NCI-H146 treated with DMSO at 0.1 percent for 48 hours (cell line): ENCODE measurements at regions not wholly inside any gene's neighbourhood (a gene's known extent, or its start where the extent isn't known, plus 50 kb on each side); places are given as distances from the start of the nearest gene placed in this dataset.
A peak's percentile ranks its signal among the peaks of the same experiment; 100 is the strongest.
"Not testable (repeated sequence)": the region's sequence is repeated elsewhere in the genome, so short reads cannot be mapped to it uniquely, and the experiment has no call there.

ENCODE experiments used
- DNase-seq: peaks from one replicate; lab custom pipeline; 2025; ENCODE audit not compliant: unreplicated experiment; lab: John Stamatoyannopoulos, UW

GRCh38 chr10:125554753-125555152 lies 128.2 kb downstream of the TEX36 start:
- DNase-seq, result no peak

- DNase-seq, result no peak
These were observed 128.8 kb downstream of the TEX36 start for GRCh38 chr10:125554016-125554703.

- DNase-seq, result no peak
These were observed 129.9 kb downstream of the TEX36 start for GRCh38 chr10:125553091-125553490.

GRCh38 chr10:125551247-125551646 lies 131.7 kb downstream of the TEX36 start:
- no peak for DNase-seq

- DNase-seq, result no peak
These were observed 132.6 kb downstream of the TEX36 start for GRCh38 chr10:125550362-125550761.

GRCh38 chr10:125549653-125550052 lies 133.3 kb downstream of the TEX36 start:
- no peak for DNase-seq

- DNase-seq, result no peak
These were observed 134.1 kb downstream of the TEX36 start for GRCh38 chr10:125548878-125549277.

GRCh38 chr10:125548356-125548755 lies 134.6 kb downstream of the TEX36 start:
- DNase-seq, result no peak

GRCh38 chr10:125547010-125547650 lies 135.8 kb downstream of the TEX36 start:
- no peak for DNase-seq

GRCh38 chr10:125543796-125544195 lies 139.2 kb downstream of the TEX36 start:
- DNase-seq, result no peak

GRCh38 chr10:125538947-125539731 lies 143.8 kb downstream of the TEX36 start:
- no peak for DNase-seq

GRCh38 chr10:125536236-125536635 lies 146.7 kb downstream of the TEX36 start:
- DNase-seq, result no peak

- no peak for DNase-seq
These were observed 147.4 kb downstream of the TEX36 start for GRCh38 chr10:125535559-125535958.

- no peak for DNase-seq
These were observed 148.4 kb downstream of the TEX36 start for GRCh38 chr10:125534515-125534914.

GRCh38 chr10:125533866-125534265 lies 149.1 kb downstream of the TEX36 start:
- no peak for DNase-seq

GRCh38 chr10:125531465-125531864 lies 151.5 kb downstream of the TEX36 start:
- peak; percentile 0 for DNase-seq

- DNase-seq, result no peak
These were observed 159.6 kb downstream of the TEX36 start for GRCh38 chr10:125523347-125523746.

- DNase-seq, result no peak
These were observed 161.0 kb downstream of the TEX36 start for GRCh38 chr10:125521721-125522680.

- DNase-seq, result no peak
These were observed 162.0 kb downstream of the TEX36 start for GRCh38 chr10:125520968-125521367.

GRCh38 chr10:125518397-125518796 lies 164.6 kb downstream of the TEX36 start:
- DNase-seq, result not testable (repeated sequence)

- no peak for DNase-seq
These were observed 167.4 kb downstream of the TEX36 start for GRCh38 chr10:125515571-125515970.
